Mesodermal cell (in vitro differentiated cells): ENCODE measurements at regions not wholly inside any gene's neighbourhood (a gene's known extent, or its start where the extent isn't known, plus 50 kb on each side); places are given as distances from the start of the nearest gene placed in this dataset.

Experiments
- H3K27ac ChIP-seq: 2 replicates; pipeline ENCODE4 v1.7.0; 2013; ENCODE audit warnings: mild to moderate bottlenecking, low read depth, low read length, moderate library complexity; ENCODE audit not compliant: severe bottlenecking
- H3K36me3 ChIP-seq: 2 replicates; pipeline ENCODE4 v1.7.1; 2013; ENCODE audit warnings: mild to moderate bottlenecking, low read length, moderate library complexity; ENCODE audit not compliant: control insufficient read depth, insufficient read depth
- H3K4me1 ChIP-seq: one replicate; pipeline ENCODE4 v1.7.1; 2013; ENCODE audit warnings: mild to moderate bottlenecking, low read length; ENCODE audit not compliant: insufficient read depth, control insufficient read depth, poor library complexity, severe bottlenecking
- H3K4me3 ChIP-seq: 2 replicates; pipeline ENCODE4 v1.7.0; 2013; ENCODE audit warnings: low read length, control low read depth, mild to moderate bottlenecking; ENCODE audit not compliant: insufficient read depth, poor library complexity, severe bottlenecking; ENCODE audit errors: extremely low read depth
- H3K9me3 ChIP-seq: 2 replicates; pipeline ENCODE4 v1.7.1; 2013; ENCODE audit warnings: mild to moderate bottlenecking, low read length, moderate library complexity; ENCODE audit not compliant: control insufficient read depth
- WGBS, 2 experiments: methylation state at CpG; one replicate each; pipeline ENCODE4 v1.1.5; 2013; ENCODE audit warnings: missing lambda C conversion rate in 2 of 2; ENCODE audit not compliant: insufficient coverage in 2 of 2; 5-methylcytosine and 5-hydroxymethylcytosine counted together

DNA sequence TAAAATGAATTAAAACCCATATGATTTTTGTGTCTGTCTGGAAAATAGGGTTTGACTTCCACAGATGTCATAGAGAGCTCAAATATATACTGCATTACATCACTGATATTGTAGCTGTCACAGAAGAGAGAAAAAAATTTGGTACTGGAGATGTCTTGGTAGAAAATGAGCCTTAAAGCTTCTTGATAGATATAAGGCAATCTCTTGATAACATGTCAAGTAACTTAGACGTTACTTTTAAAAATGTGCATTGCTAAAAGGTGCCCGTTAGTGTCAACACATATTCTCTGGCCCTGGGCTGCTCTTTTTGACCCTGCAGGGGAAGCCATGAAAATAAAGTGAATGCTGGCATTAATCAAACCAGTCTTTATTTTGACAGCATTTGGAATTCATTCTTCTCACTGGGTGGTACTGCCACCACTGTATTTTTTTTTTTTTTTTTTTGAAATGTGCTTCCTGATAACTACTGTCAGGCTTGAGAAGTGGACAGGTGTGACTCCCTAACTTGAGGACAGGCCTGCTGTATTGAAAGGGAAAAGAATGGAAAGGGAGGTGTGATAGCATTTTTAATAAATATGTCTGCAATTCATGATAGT is 53.0 kb upstream of the RAPGEF2 start:
- no peaks in the 10 kb centered on the region for H3K9me3 ChIP-seq
- 83 to 100% methylated on average over 2 of the region's 2 CpGs for WGBS, 2 experiments
- H3K4me3 ChIP-seq, result no peak overlapping the region
- no peak overlapping the region for H3K27ac ChIP-seq
- no peaks in the 10 kb centered on the region for H3K36me3 ChIP-seq
- H3K4me1 ChIP-seq, result peaks cover 18% of the 10 kb centered on the region

DNA sequence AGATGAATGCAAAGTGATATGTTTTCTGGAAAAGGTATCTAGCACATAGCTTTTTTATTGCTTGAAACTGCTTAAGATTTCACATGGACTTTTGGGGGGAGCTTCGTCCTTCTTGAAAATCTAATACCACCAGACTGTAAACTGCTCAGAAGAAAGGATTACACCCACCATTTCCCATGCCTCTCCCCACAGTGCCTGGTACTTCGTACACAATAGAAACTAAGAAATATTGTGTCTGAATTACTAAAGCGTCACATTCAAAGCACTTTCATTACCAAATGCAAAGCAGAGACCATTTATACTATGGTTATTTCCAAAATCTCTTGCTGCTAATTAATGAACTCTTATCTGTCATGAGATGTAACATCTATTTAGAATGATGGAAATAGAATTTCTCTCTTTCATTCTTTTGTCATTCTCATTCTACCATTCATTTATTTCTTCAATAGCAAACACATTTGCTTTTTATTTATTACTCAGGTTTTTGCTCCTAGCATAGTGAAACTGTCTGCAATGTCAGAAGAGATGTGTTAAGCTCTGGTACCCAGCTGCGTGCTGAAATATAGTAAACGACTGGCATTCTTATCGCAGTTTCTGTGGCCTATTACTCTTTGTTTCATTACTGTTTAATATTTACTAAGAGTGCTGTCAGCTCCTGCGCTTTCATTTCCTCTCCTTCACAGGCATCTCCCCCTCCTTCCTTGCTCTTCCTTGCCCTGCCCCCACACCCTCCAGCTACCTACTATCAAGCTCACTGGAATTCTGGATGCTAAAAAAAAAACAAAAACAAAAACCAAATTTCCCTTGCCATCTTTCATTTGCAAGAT is 51.4 kb upstream of the RAPGEF2 start:
- H3K36me3 ChIP-seq, result no peaks in the 10 kb centered on the region
- 72 to 79% methylated on average over 2 of the region's 7 CpGs for WGBS, 2 experiments
- peaks cover 18% of the 10 kb centered on the region for H3K4me1 ChIP-seq
- no peaks in the 10 kb centered on the region for H3K9me3 ChIP-seq
- H3K4me3 ChIP-seq, result no peak overlapping the region
- H3K27ac ChIP-seq, result no peak overlapping the region

DNA sequence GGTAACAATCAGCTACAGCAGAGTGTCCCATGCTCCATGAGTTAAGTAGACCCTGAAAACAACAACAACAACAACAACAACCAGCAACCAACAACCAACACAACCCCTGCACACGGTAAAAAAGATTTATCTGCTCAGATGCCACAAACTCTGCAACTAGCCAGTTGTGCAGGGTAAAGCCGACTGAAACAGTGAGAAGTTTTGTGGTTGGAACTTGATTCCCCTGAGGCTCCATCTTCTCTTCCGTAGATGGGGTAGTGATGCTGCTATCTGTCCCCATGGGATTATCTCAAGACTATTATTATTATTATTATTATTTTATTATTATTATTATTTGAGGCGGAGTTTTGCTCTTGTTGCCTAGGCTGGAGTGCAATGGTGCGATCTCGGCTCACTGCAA is 50.6 kb upstream of the RAPGEF2 start:
- Histone ChIP-seq H3K4me3 (no peak overlapping the region), H3K36me3 (no peaks in the 10 kb centered on the region), H3K4me1 (peaks cover 17% of the 10 kb centered on the region), H3K9me3 (no peaks in the 10 kb centered on the region), H3K27ac (no peak overlapping the region)
- 80% methylated on average over 2 of the region's 6 CpGs; no CpG with 5 or more reads in 1 of the 2 experiments for WGBS, 2 experiments
